ENCODE measurements at regions not wholly inside any gene's neighbourhood (a gene's known extent, or its start where the extent isn't known, plus 50 kb on each side); places are given as distances from the start of the nearest gene placed in this dataset.
A peak's percentile ranks its signal among the peaks of the same experiment; 100 is the strongest.
"Not testable (repeated sequence)": the region's sequence is repeated elsewhere in the genome, so short reads cannot be mapped to it uniquely, and the experiment has no call there.

DNA sequence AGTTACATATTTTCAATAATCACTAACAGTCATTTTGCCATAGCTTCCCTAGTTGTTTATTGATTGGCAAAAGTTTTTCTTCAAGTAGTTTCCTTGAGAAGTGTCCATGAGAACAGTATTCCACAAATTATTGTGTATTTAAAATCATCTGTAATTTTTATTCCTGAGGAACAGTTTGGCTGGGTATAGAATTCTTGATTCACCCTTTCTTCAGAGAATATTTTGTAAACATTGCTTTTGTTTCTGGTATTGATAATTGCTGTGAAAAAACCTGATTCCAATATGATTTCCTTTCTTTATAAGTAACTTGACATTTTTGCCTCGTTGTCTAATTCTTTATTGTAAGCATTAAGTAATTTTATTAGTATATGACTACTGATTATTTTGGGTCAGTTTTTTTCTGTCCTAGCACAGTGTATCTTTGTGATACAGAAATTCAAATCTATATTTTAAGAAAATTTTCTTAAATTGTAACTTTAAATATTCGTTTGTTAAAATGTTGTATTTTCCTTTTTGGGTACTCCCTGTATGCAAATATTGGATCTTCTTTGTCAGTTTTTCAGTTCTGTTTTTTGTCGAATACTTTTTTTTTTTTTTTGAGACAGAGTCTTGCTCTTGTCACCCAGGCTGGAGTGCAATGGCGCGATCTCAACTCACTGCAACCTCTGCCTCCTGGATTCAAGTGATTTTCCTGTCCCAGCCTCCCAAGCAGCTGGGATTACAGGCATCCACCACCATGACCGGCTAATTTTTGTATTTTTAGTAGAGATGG lies 162.0 kb upstream of the ATP2B1 start:
- DNase-seq (ENCODE audit: low read depth, low spot score) = no peak

DNA sequence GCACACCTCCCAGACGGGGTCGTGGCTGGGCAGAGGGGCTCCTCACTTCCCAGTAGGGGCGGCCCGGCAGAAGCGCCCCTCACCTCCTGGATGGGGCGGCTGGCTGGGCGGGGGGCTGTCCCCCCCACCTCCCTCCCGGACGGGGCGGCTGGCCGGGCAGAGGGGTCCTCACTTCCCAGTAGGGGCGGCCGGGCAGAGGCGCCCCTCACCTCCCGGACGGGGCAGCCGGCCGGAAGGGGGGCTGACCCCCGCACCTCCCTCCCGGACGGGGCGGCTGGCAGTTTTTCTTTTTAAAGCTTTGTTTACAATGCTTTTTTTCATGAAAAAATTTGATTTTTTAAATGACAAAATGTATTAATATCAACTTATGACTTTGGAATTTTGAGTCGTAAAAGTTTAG lies 159.0 kb upstream of the ATP2B1 start:
- not testable (repeated sequence) for DNase-seq (ENCODE audit: low read depth, low spot score)

DNA sequence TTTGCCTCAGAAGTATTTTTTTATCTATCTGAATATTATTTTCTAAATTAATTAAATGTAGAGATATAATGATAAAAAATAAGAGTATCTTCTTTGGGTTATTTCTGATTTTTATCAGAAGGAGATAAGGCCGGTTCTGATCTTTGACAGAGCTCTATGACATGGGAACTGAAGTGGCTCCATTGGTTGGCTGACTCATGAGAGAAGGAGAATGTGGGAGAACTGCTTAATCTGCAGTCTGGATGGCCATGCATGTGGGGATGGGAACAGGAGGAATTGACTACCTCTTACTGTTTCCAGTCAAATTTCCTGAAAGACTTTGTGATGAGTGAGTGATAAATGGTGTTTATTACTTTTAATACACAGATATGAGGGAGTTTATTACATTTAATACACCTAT lies 155.8 kb upstream of the ATP2B1 start:
- no peak for DNase-seq (ENCODE audit: low read depth, low spot score)

- DNase-seq (ENCODE audit: low read depth, low spot score) = no peak
Measured at GRCh38 chr12:89863968-89864367, 155.3 kb upstream of the ATP2B1 start.

DNA sequence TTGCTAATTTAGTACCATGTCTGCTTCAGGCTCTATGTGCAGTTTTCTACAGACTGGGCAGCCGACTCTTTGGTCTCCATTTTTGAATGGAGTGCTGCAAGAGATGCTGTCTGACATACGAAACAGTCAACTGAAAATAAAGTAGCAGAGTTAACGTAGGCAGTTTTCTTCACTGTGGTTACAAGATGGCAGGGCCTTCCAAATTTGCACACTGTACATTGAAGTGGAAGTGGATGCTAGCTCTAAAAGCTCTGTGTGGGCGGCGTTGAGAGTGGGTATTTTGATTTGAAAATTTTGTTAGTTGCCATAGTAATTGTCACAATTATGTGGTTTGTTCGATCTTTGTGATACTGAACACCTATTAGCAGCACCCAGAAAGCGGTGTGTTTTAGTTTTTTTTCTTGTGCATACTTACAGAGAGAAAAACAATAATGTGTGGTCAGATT lies 154.9 kb upstream of the ATP2B1 start:
- DNase-seq (ENCODE audit: low read depth, low spot score) = no peak

- DNase-seq (ENCODE audit: low read depth, low spot score) = no peak
Measured at GRCh38 chr12:89862511-89863445, 154.1 kb upstream of the ATP2B1 start.

DNA sequence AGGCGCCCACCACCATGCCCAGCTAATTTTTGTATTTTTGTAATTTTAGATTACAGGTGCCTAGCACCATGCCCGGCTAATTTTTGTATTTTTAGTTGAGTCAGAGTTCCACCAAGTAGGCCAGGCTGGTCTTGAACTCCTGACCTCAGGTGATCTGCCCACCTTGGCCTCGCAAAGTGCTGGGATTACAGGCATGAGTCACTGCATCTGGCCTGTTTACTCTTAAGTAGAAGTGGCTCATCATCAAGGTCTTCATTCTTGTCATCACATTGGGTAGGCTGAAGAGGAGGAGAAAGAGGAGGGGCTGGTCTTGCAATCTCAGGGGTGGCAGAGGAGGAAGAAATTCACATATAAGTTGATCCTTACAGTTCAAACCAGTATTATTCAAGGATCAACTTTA lies 152.4 kb upstream of the ATP2B1 start:
- DNase-seq (ENCODE audit: low read depth, low spot score) = no peak

DNA sequence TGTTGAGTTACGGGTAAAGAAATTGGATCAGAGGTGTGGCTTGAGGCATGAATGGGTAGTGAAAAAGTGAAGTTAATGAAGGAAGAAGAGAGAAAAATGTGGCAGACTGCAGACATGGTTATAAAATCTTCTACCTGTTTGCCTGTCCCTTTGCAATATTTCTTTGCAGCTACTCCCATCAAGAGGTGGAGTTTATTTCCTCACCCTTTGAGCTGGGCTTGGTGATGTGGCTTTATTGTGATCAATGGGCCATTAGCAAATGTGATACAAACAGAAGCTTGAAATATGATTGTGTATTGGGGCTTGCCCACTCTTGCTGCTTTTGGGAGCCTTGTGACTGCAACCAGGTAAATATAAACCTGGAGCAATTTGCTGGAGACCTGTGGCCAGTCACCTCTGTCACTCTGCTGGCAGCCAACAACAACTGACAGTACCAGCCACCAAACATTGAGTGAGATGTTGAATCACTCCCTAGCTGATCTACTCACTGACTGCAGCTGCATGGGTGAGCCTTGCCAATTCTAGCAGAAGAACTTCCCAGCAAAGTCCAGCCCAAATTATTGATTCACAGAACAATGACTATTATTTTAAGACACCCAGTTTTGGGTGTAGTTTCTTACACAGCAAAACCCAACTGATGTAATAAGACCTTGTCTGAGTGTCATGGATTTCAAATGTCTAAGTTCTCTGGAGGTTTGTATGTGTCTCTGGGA lies 151.0 kb upstream of the ATP2B1 start:
- DNase-seq (ENCODE audit: low read depth, low spot score) = no peak

DNA sequence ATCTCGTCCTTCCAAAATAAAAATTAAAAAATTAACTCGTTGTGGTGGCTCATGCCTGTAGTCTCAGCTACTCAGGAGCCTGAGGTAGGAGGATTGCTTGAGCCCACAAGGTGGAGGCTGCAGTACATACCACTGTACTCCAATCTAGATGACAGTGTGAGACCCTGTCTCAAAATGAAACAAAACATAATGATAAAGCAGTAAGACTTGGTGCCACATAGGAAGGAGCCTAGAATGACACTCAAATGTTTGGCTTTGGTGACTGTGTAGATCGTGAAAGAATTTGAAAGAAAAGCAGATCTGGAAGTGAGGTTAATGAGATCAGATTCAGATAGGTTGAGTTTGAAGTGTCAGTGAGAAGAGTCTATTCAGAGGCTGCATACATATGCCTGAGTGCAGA lies 150.1 kb upstream of the ATP2B1 start:
- no peak for DNase-seq (ENCODE audit: low read depth, low spot score)

DNA sequence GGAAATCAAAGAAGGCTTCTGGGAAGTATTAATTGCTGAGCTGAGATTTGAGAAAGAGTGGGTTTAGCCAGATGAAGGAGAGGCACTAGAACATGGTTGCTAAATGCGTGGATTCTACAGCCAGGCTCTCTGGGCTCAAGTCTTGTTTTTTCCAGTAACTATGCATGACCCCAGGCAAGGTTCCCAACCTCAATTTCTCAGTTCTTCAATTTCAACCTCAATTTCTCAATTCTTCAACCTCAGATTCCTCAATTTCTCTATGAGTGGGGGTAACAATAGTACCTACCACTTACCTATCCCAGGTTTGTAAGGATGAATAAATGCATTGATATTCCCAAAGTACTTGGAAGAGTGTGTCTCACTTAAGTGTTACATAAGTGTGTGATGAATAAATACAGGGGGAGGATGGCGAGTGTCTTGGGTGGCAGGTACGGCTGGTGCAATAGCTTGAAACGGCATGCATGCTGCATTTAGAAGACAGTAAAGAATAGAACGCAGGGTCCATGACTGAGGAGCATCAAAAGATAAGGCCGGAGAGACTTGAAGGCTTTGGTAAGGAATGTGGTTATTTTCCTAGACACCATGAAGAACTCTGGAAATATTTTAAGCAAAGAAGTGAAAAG lies 149.1 kb upstream of the ATP2B1 start:
- no peak for DNase-seq (ENCODE audit: low read depth, low spot score)

DNA sequence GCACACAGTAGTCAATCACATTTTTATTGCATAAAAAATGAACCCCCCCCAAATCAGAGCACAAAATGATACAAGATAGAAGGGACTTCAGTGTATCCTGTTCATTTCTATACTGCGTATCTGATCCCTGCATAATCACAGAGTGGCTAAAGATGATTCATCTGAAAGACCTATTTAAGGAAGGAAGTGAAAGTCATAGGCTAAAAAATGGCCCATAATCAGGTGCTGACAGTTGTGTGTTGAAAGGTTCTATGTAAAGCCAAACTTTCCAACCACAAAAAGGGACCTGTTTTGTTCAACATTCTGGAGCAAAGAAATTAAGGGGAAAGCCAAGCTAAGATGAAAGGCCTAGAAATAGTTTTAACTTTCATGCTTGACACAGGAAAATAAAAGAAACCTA lies 147.8 kb upstream of the ATP2B1 start:
- DNase-seq (ENCODE audit: low read depth, low spot score) = peak; percentile 36

- DNase-seq (ENCODE audit: low read depth, low spot score) = no peak
Measured at GRCh38 chr12:89848732-89849131, 140.1 kb upstream of the ATP2B1 start.

DNA sequence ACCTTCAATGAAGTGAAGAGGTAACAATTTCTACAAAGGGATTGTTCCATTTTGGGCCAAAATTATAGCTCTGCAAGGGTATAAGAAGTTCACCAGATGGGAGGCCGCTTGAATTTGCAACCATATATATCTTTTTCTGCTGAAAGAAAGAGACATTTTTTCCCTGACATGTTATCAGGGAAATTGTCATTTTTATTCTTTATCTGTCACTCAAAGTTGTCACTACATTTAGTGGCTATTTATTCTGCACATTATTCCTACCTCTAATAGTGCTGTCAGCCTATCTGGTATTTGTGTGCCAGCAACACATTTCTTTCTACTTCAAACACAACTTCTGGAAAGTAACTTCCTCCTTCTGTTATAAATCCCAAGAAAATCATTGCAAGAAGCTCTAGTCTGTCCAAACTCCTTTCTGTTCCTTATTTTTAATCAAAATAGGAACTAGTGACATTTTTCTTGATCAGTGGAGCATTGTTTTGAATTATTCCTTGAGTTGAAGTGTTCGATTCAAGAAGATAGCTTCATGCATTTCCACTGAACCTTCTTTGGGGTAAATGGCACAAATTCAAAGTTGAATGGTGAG lies 137.9 kb upstream of the ATP2B1 start:
- DNase-seq (ENCODE audit: low read depth, low spot score) = no peak

DNA sequence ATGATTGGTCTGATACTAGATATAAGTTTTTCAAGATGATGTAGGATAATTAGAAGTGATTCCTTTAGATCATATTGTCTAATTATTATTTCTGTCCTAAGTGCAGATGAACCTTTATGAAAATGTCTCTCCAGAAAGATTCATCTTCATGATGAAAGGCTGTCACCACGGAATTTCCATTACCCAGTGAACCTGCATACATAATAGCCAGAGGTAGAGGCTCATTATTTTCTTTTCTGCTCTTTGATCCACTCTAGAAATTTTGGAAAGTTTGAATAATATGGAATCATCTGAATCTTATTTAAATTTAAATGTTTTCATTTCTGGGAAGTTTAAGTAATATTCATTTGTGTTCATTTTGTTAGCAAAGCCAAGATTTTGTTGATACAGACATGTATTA lies 137.1 kb upstream of the ATP2B1 start:
- no peak for DNase-seq (ENCODE audit: low read depth, low spot score)

DNA sequence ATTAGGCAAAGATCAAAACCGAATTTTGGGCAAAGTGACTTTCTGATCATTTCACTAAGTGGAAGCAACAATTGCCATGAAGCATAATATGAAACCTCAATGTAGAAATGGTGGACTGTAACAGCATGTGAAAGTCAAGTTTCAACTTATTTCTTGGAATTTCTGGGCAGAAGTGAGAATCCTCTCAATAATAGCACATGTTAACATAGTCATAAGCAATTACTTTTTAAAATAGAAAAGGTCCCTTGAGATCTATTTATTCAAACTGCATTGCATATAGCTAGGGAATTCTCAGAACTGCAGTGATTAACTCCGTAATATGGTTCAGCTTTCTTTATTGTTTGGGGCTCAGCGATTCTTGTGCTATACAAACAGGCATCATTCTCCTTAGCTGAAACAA lies 136.7 kb upstream of the ATP2B1 start:
- DNase-seq (ENCODE audit: low read depth, low spot score) = no peak

DNA sequence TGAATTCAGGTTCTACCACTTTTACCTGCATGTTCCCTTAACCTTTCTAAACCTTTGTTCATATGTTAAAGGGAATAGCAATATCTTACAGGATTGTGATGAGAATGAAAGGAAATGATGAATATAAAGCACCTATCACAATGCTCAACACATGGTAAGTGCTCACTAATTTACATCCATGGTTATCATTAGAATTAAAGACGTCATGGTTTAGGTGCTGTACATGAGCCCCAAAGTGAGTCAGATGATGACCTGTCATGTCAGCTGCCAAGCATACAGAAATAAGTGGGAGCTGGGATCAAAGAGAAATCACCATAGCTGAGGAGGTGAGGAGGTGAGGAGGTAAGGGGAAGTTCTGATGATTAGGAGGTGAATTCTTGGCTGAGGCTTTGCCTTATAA lies 135.9 kb upstream of the ATP2B1 start:
- DNase-seq (ENCODE audit: low read depth, low spot score) = no peak

DNA sequence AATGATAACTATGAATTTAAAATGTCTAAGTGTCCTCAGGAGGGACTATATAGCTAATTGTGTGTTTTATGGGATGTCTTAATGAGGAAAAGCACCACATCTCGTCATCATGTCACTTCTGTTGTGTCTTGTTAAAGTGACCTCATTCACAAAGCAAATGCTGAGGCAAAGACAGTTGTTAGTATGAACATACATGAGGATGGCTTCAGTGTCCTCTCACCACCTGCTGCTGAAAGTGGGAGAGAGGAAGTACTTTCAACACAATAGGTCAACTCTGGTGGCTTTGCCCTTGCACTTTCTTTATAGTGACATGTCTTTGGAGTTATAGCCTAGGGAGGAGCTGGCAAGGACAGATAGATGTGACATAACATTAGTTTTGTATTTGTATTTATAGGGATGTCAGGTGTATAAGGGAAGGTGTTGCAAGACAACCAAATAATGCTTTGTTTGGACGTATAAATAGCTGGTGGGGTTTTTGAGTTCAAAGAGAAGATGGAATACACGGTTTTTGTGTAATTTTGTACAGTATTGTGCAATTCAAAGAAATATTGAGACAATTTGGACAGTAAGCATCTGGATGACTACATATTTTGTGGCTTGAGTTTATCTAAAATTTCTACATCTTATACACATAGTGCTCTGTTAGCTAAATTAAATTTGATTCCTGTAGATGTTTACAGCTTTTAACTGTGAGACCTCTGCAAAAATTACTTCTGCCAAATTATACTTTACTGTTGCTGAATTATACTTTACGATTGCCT lies 131.7 kb upstream of the ATP2B1 start:
- no peak for DNase-seq (ENCODE audit: low read depth, low spot score)

- no peak for DNase-seq (ENCODE audit: low read depth, low spot score)
Measured at GRCh38 chr12:89839444-89839843, 130.8 kb upstream of the ATP2B1 start.

- DNase-seq (ENCODE audit: low read depth, low spot score) = no peak
Measured at GRCh38 chr12:89838833-89839232, 130.2 kb upstream of the ATP2B1 start.

DNA sequence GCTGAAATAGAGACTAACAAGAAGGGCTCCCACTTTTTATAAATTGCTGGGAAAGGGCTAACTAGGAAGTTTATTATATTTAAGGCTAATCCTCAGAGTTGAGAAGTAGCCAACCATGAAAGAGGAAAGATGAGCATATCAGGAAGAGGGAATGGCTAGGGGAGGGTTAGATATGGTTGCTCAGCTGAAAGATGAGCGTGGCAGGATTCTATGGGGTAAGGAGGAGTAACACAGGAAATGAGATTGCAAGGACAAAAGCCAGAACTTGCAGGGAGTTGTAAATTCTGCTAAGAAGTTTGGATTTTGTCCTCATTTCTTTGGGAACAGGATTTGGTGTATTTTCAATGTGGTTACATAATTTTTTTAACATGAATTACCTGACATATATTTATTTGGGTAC lies 127.4 kb upstream of the ATP2B1 start:
- DNase-seq (ENCODE audit: low read depth, low spot score) = no peak
